OCI-LY1 (cell line): ENCODE measurements at regions not wholly inside any gene's neighbourhood (a gene's known extent, or its start where the extent isn't known, plus 50 kb on each side); places are given as distances from the start of the nearest gene placed in this dataset.
"Not testable (repeated sequence)": the region's sequence is repeated elsewhere in the genome, so short reads cannot be mapped to it uniquely, and the experiment has no call there.

Experiments
- H2AFZ ChIP-seq: fragments of 200-600 bp; sonication (generic), shearing (Covaris generic); 2 replicates; pipeline ENCODE4 v1.6.0; 2014; ENCODE audit warnings: antibody characterized with exemption, mild to moderate bottlenecking, low read length
- H3F3A ChIP-seq: fragments of 200-600 bp; sonication (generic), shearing (Covaris generic); 2 replicates; pipeline ENCODE4 v1.6.0; 2014; ENCODE audit warnings: mild to moderate bottlenecking, antibody characterized with exemption, low read length, moderate library complexity; ENCODE audit not compliant: insufficient read depth
- H3K27ac ChIP-seq: fragments of 200-600 bp; sonication (generic); 2 replicates; pipeline ENCODE4 v1.5.1; 2014; ENCODE audit warnings: low read length, mixed run types, mild to moderate bottlenecking, low read depth; ENCODE audit not compliant: poor library complexity, severe bottlenecking
- H3K27me3 ChIP-seq: fragments of 200-600 bp; sonication (generic); 2 replicates; pipeline ENCODE4 v1.6.0; 2014; ENCODE audit warnings: antibody characterized with exemption, mild to moderate bottlenecking, low read length, moderate library complexity; ENCODE audit not compliant: insufficient read depth
- H3K36me3 ChIP-seq: fragments of 200-600 bp; sonication (generic); 2 replicates; pipeline ENCODE4 v1.6.1; 2014; ENCODE audit warnings: mild to moderate bottlenecking, antibody characterized with exemption, low read length, moderate library complexity, mixed read lengths; ENCODE audit not compliant: insufficient read depth
- H3K4me1 ChIP-seq: fragments of 200-600 bp; sonication (generic); 2 replicates; pipeline ENCODE4 v1.5.1; 2014; ENCODE audit warnings: mild to moderate bottlenecking, low read length, moderate library complexity; ENCODE audit not compliant: insufficient read depth, severe bottlenecking
- H3K4me2 ChIP-seq: fragments of 200-600 bp; sonication (generic), shearing (Covaris generic); 2 replicates; pipeline ENCODE4 v1.6.1; 2014; ENCODE audit warnings: low read length
- H3K4me3 ChIP-seq: fragments of 200-600 bp; sonication (generic); 2 replicates; pipeline ENCODE4 v1.5.1; 2014; ENCODE audit warnings: low read length, low read depth, mild to moderate bottlenecking, mixed read lengths; ENCODE audit not compliant: poor library complexity, severe bottlenecking
- H3K79me2 ChIP-seq: fragments of 200-600 bp; shearing (Covaris generic); 2 replicates; pipeline ENCODE4 v1.6.1; 2016; ENCODE audit warnings: mixed run types, low read length, mixed read lengths; ENCODE audit not compliant: insufficient read depth
- H3K9ac ChIP-seq: fragments of 200-600 bp; sonication (generic), shearing (Covaris generic); 2 replicates; pipeline ENCODE4 v1.6.1; 2014; ENCODE audit warnings: mild to moderate bottlenecking, low read length, mixed read lengths
- H3K9me2 ChIP-seq: fragments of 200-600 bp; sonication (generic), shearing (Covaris generic); 2 replicates; pipeline ENCODE4 v1.6.1; 2014; ENCODE audit warnings: low read depth, mild to moderate bottlenecking, low read length, mixed read lengths
- H3K9me3 ChIP-seq: fragments of 200-600 bp; shearing (Covaris generic); 2 replicates; pipeline ENCODE4 v1.6.1; 2014; ENCODE audit warnings: low read length, mixed read lengths
- H4K20me1 ChIP-seq: fragments of 200-600 bp; sonication (generic), shearing (Covaris generic); 2 replicates; pipeline ENCODE4 v1.6.0; 2016; ENCODE audit warnings: mild to moderate bottlenecking, low read length; ENCODE audit not compliant: insufficient read depth
- EZH2 ChIP-seq: fragments of 200-600 bp; sonication (generic), shearing (Covaris generic); IDR thresholded peaks from 2 replicates; pipeline ENCODE4 v1.8.0; 2017; ENCODE audit warnings: borderline replicate concordance, mixed run types, mild to moderate bottlenecking, antibody characterized with exemption, low read length, moderate library complexity, mixed read lengths
- TF ChIP-seq, protein P1 (sequence below): fragments of 200-600 bp; sonication (generic), shearing (Covaris generic); IDR thresholded peaks from 2 replicates; pipeline ENCODE4 v1.5.1; 2017; ENCODE audit warnings: mild to moderate bottlenecking, antibody characterized with exemption, low read length, moderate library complexity, mixed read lengths

DNA sequence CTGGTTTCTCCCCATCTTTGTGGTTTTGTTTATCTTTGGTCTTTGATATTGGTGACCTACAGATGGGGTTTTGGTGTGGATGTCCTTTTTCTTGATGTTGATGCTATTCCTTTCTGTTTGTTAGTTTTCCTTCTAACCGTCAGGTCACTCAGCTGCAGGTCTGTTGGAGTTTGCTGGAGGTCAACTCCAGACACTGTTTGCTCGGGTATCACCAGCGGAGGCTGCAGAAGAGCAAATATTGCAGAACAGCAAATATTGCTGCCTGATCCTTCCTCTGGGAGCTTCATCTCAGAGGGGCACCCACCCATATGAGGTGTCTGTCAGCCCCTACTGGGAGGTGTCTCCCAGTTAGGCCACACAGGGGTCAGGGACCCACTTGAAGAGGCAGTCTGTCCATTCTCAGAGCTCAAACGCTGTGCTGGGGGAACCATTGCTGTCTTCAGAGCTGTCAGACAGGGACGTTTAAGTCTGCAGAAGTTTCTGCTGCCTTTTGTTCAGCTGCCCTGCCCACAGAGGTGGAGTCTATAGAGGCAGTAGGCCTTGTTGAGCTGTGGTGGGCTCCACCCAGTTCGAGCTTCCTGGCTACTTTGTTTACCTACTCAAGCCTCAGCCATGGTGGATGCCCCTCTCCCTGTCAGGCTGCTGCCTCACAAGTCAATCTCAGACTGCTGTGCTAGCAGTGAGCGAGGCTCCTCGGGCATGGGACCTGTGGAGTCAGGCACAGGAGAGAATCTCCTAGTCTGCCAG lies 94.8 kb upstream of the BNIP2 start:
- H3K27ac ChIP-seq, H3K79me2 ChIP-seq, H3K36me3 ChIP-seq, H3F3A ChIP-seq, H4K20me1 ChIP-seq, H3K4me2 ChIP-seq, H3K4me3 ChIP-seq, H3K9ac ChIP-seq, H2AFZ ChIP-seq, H3K27me3 ChIP-seq, H3K9me2 ChIP-seq, H3K9me3 ChIP-seq, H3K4me1 ChIP-seq: not testable (repeated sequence)

DNA sequence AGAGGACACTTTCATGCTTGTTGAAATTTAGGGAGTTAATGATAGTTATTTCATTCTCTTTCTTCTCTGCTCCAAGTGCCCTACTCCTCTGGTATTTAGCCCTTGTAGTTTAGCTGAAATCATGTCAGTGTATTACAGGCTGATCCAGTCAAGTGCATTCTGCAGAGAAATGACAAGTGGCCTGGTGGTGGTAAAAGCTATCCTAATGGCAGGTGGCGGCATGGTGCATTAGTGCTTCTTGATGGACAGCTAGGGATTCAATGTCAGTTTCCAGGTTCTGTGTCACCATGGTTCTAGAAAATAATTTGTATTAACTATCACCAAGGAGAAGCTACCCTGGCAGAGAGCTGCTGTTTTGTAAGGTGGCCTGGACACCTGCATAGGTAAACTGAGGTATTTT lies 90.0 kb upstream of the BNIP2 start:
- no peaks in the 10 kb centered on the region for H3K9me3 ChIP-seq
- H3K4me3 ChIP-seq = no peak overlapping the region
- no peaks in the 10 kb centered on the region for H4K20me1 ChIP-seq
- no peaks in the 10 kb centered on the region for H3F3A ChIP-seq
- H3K27ac ChIP-seq = no peak overlapping the region
- H3K36me3 ChIP-seq = no peaks in the 10 kb centered on the region
- no peaks in the 10 kb centered on the region for H3K79me2 ChIP-seq
- H3K4me2 ChIP-seq = no peak overlapping the region
- no peak overlapping the region for H2AFZ ChIP-seq
- no peak overlapping the region for H3K9ac ChIP-seq
- H3K27me3 ChIP-seq = no peaks in the 10 kb centered on the region
- H3K4me1 ChIP-seq = no peaks in the 10 kb centered on the region
- no peaks in the 10 kb centered on the region for H3K9me2 ChIP-seq
- no peak for TF ChIP-seq EZH2
- TF ChIP-seq, protein P1, sequence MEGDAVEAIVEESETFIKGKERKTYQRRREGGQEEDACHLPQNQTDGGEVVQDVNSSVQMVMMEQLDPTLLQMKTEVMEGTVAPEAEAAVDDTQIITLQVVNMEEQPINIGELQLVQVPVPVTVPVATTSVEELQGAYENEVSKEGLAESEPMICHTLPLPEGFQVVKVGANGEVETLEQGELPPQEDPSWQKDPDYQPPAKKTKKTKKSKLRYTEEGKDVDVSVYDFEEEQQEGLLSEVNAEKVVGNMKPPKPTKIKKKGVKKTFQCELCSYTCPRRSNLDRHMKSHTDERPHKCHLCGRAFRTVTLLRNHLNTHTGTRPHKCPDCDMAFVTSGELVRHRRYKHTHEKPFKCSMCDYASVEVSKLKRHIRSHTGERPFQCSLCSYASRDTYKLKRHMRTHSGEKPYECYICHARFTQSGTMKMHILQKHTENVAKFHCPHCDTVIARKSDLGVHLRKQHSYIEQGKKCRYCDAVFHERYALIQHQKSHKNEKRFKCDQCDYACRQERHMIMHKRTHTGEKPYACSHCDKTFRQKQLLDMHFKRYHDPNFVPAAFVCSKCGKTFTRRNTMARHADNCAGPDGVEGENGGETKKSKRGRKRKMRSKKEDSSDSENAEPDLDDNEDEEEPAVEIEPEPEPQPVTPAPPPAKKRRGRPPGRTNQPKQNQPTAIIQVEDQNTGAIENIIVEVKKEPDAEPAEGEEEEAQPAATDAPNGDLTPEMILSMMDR = no peak

- H3K9ac ChIP-seq = no peak overlapping the region
- H3K27me3 ChIP-seq = no peaks in the 10 kb centered on the region
- H3K36me3 ChIP-seq = no peaks in the 10 kb centered on the region
- H3K9me3 ChIP-seq = no peaks in the 10 kb centered on the region
- no peak overlapping the region for H3K4me2 ChIP-seq
- no peaks in the 10 kb centered on the region for H3F3A ChIP-seq
- no peaks in the 10 kb centered on the region for H3K4me1 ChIP-seq
- no peak overlapping the region for H2AFZ ChIP-seq
- TF ChIP-seq, protein P1 = peak; percentile 23; the same call in 1 of the 2 replicates
- TF ChIP-seq EZH2 = no peak
- no peaks in the 10 kb centered on the region for H3K9me2 ChIP-seq
- no peaks in the 10 kb centered on the region for H4K20me1 ChIP-seq
- no peak overlapping the region for H3K4me3 ChIP-seq
- H3K27ac ChIP-seq = no peak overlapping the region
- H3K79me2 ChIP-seq = no peaks in the 10 kb centered on the region
These were observed 75.7 kb upstream of the BNIP2 start for GRCh38 chr15:59764775-59765174.

DNA sequence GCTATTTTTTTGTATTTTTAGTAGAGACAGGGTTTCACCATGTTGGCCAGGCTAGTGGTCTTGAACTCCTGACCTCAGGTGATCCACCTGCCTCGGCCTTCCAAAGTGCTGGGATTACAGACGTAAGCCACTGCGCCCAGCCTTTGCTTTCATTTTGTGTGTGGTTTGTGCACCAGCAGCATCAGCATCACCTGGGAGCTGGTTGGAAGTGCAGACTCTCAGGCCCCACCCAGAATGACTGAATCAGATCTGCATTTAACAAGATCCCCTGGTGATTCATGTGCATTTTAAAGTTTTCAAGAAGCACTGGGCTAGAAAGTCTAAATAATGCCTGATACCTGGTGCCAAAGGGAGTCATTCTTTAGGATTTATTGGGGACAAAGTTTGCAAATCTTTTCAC lies 73.4 kb upstream of the BNIP2 start:
- no peaks in the 10 kb centered on the region for H3F3A ChIP-seq
- H3K79me2 ChIP-seq = no peaks in the 10 kb centered on the region
- H3K27ac ChIP-seq = no peak overlapping the region
- no peaks in the 10 kb centered on the region for H3K9me3 ChIP-seq
- no peaks in the 10 kb centered on the region for H4K20me1 ChIP-seq
- TF ChIP-seq EZH2 = no peak
- TF ChIP-seq, protein P1 = no peak
- H2AFZ ChIP-seq = no peak overlapping the region
- H3K36me3 ChIP-seq = no peaks in the 10 kb centered on the region
- no peak overlapping the region for H3K9ac ChIP-seq
- no peak overlapping the region for H3K4me3 ChIP-seq
- no peak overlapping the region for H3K4me2 ChIP-seq
- peaks cover 4% of the 10 kb centered on the region; the same call in 1 of the 2 replicates for H3K27me3 ChIP-seq
- no peaks in the 10 kb centered on the region for H3K4me1 ChIP-seq
- no peaks in the 10 kb centered on the region for H3K9me2 ChIP-seq

- not testable (repeated sequence) for H3K4me3 ChIP-seq, H3K79me2 ChIP-seq, H3K36me3 ChIP-seq, H4K20me1 ChIP-seq, H3K9me3 ChIP-seq, H3K27ac ChIP-seq, H2AFZ ChIP-seq, H3F3A ChIP-seq, H3K9me2 ChIP-seq, H3K9ac ChIP-seq, H3K4me2 ChIP-seq, H3K4me1 ChIP-seq, H3K27me3 ChIP-seq
These were observed 71.1 kb upstream of the BNIP2 start for GRCh38 chr15:59760256-59760655.
